GM12872 (cell line): ENCODE measurements at regions not wholly inside any gene's neighbourhood (a gene's known extent, or its start where the extent isn't known, plus 50 kb on each side); places are given as distances from the start of the nearest gene placed in this dataset.
A peak's percentile ranks its signal among the peaks of the same experiment; 100 is the strongest.

Source experiments
- CTCF ChIP-seq: IDR thresholded peaks from 3 replicates; pipeline ENCODE4 v1.5.1; 2011; ENCODE audit warnings: low read depth, mild to moderate bottlenecking, low read length, moderate library complexity; ENCODE audit not compliant: insufficient read depth

GRCh38 chr15:97899981-97900380 is 60.5 kb upstream of the ARRDC4 start:
- no peak for TF ChIP-seq CTCF

GRCh38 chr15:97902140-97902780 is 58.2 kb upstream of the ARRDC4 start:
- no peak for TF ChIP-seq CTCF

GRCh38 chr15:97903560-97903959 is 56.9 kb upstream of the ARRDC4 start:
- TF ChIP-seq CTCF, result no peak

- TF ChIP-seq CTCF, result peak; percentile 36; the same call in 2 of the 3 replicates
Measured at GRCh38 chr15:97903971-97904572, 56.4 kb upstream of the ARRDC4 start.

- peak; percentile 91 for TF ChIP-seq CTCF
Measured at GRCh38 chr15:97909291-97909891, 51.1 kb upstream of the ARRDC4 start.
